H9 (cell line): ENCODE measurements at regions not wholly inside any gene's neighbourhood (a gene's known extent, or its start where the extent isn't known, plus 50 kb on each side); places are given as distances from the start of the nearest gene placed in this dataset.
A peak's percentile ranks its signal among the peaks of the same experiment; 100 is the strongest.

Source experiments
- DNase-seq: peaks from one replicate; pipeline ENCODE4 v3.0.0-alpha.2; 2017
- H2AFZ ChIP-seq: one replicate; pipeline ENCODE4 v1.6.1; 2013; ENCODE audit warnings: mild to moderate bottlenecking, low read length, control low read depth, moderate library complexity
- H2AK5ac ChIP-seq: 2 replicates; pipeline ENCODE4 v1.6.1; 2013; ENCODE audit warnings: low read length, control low read depth, mixed read lengths; ENCODE audit not compliant: insufficient read length
- H2BK120ac ChIP-seq: one replicate; pipeline ENCODE4 v1.6.1; 2013; ENCODE audit warnings: low read depth, mild to moderate bottlenecking, low read length, control low read depth, inconsistent platforms; ENCODE audit not compliant: poor library complexity, severe bottlenecking
- H2BK12ac ChIP-seq: 2 replicates; pipeline ENCODE4 v1.6.1; 2013; ENCODE audit warnings: low read length, control low read depth, mixed read lengths, low read depth; ENCODE audit not compliant: insufficient read length
- H2BK15ac ChIP-seq: 2 replicates; pipeline ENCODE4 v1.6.1; 2013; ENCODE audit warnings: low read depth, low read length, control low read depth
- H2BK20ac ChIP-seq: one replicate; pipeline ENCODE4 v1.6.1; 2013; ENCODE audit warnings: low read depth, mild to moderate bottlenecking, low read length, control low read depth, inconsistent platforms; ENCODE audit not compliant: poor library complexity, severe bottlenecking
- H2BK5ac ChIP-seq: 2 replicates; pipeline ENCODE4 v1.6.1; 2013; ENCODE audit warnings: low read length, control low read depth, mixed read lengths; ENCODE audit not compliant: insufficient read length
- H3K14ac ChIP-seq: 2 replicates; pipeline ENCODE4 v1.6.1; 2013; ENCODE audit warnings: low read length, control low read depth; ENCODE audit not compliant: insufficient read depth
- H3K18ac ChIP-seq: 2 replicates; pipeline ENCODE4 v1.6.1; 2013; ENCODE audit warnings: low read depth, mild to moderate bottlenecking, mixed read lengths, low read length, control low read depth; ENCODE audit not compliant: insufficient read length
- H3K23ac ChIP-seq: 2 replicates; pipeline ENCODE4 v1.6.1; 2013; ENCODE audit warnings: low read length, control low read depth, mixed read lengths, low read depth; ENCODE audit not compliant: insufficient read length
- H3K23me2 ChIP-seq: 2 replicates; pipeline ENCODE4 v1.6.1; 2013; ENCODE audit warnings: low read depth, mild to moderate bottlenecking, mixed read lengths, low read length, control low read depth; ENCODE audit not compliant: insufficient read length, poor library complexity, severe bottlenecking
- H3K27ac ChIP-seq: 2 replicates; pipeline ENCODE4 v1.5.1; 2013; ENCODE audit warnings: low read length, control low read depth, mixed read lengths, low read depth; ENCODE audit not compliant: insufficient read length
- H3K27me3 ChIP-seq: 2 replicates; pipeline ENCODE4 v1.6.1; 2013; ENCODE audit warnings: low read length, control low read depth, inconsistent platforms; ENCODE audit not compliant: insufficient read depth
- H3K4ac ChIP-seq: 2 replicates; pipeline ENCODE4 v1.6.1; 2013; ENCODE audit warnings: low read depth, mild to moderate bottlenecking, control low read depth, inconsistent platforms, low read length, moderate library complexity
- H3K4me1 ChIP-seq: 2 replicates; pipeline ENCODE4 v1.6.1; 2013; ENCODE audit warnings: low read length, control low read depth, inconsistent platforms; ENCODE audit not compliant: insufficient read depth
- H3K4me2 ChIP-seq: 2 replicates; pipeline ENCODE4 v1.6.1; 2013; ENCODE audit warnings: low read length, control low read depth, mixed read lengths; ENCODE audit not compliant: insufficient read length, insufficient read depth
- H3K56ac ChIP-seq: 2 replicates; pipeline ENCODE4 v1.6.1; 2013; ENCODE audit warnings: low read depth, mild to moderate bottlenecking, mixed read lengths, low read length, control low read depth; ENCODE audit not compliant: insufficient read length
- H3K79me1 ChIP-seq: 2 replicates; pipeline ENCODE4 v1.6.1; 2013; ENCODE audit warnings: low read depth, mild to moderate bottlenecking, moderate library complexity, low read length, control low read depth, inconsistent platforms; ENCODE audit not compliant: insufficient read depth, poor library complexity, severe bottlenecking
- H3K79me2 ChIP-seq: 2 replicates; pipeline ENCODE4 v1.6.1; 2013; ENCODE audit warnings: low read length, control low read depth, inconsistent platforms; ENCODE audit not compliant: insufficient read depth
- H3K9ac ChIP-seq: 2 replicates; pipeline ENCODE4 v1.6.1; 2013; ENCODE audit warnings: low read length, control low read depth, mixed read lengths; ENCODE audit not compliant: insufficient read length; ENCODE audit errors: extremely low read depth
- H3K9me3 ChIP-seq: one replicate; pipeline ENCODE4 v1.6.1; 2013; ENCODE audit warnings: low read depth, low read length, inconsistent platforms; ENCODE audit not compliant: control insufficient read depth
- H3T11ph ChIP-seq: one replicate; pipeline ENCODE4 v1.6.1; 2013; ENCODE audit warnings: mild to moderate bottlenecking, low read length, control low read depth, inconsistent platforms
- H4K20me1 ChIP-seq: one replicate; pipeline ENCODE4 v1.6.1; 2013; ENCODE audit not compliant: control insufficient read depth, insufficient read length, insufficient read depth
- H4K5ac ChIP-seq: 2 replicates; pipeline ENCODE4 v1.6.1; 2013; ENCODE audit warnings: low read depth, mild to moderate bottlenecking, mixed read lengths, low read length, control low read depth; ENCODE audit not compliant: insufficient read length
- H4K8ac ChIP-seq: replicated peaks from 2 replicates; pipeline ENCODE4 v1.6.1; 2013; ENCODE audit warnings: low read length, control low read depth, mixed read lengths, low read depth; ENCODE audit not compliant: insufficient read length
- H4K91ac ChIP-seq: 2 replicates; pipeline ENCODE4 v1.6.1; 2013; ENCODE audit warnings: low read depth, mild to moderate bottlenecking, moderate library complexity, mixed read lengths, low read length, control low read depth; ENCODE audit not compliant: insufficient read length
- H3K27ac Mint-ChIP-seq, 3 experiments: 2 replicates in 2 of 3; 3 replicates in 1 of 3; pipeline ENCODE4 v1.8.0; 2020 to 2021; ENCODE audit warnings: mixed read lengths in 3 of 3, mild to moderate bottlenecking in 1 of 3, moderate library complexity in 1 of 3
- H3K27me3 Mint-ChIP-seq: 2 replicates; pipeline ENCODE4 v1.8.0; 2021; ENCODE audit warnings: low read depth, mild to moderate bottlenecking, moderate library complexity, mixed read lengths
- H3K36me3 Mint-ChIP-seq, 3 experiments: 2 replicates in 2 of 3; 3 replicates in 1 of 3; pipeline ENCODE4 v1.8.0; 2020 to 2021; ENCODE audit warnings: low read depth in 3 of 3, mixed read lengths in 3 of 3; ENCODE audit not compliant: insufficient read depth in 1 of 3
- H3K4me1 Mint-ChIP-seq, 2 experiments: 2 replicates each; pipeline ENCODE4 v1.8.0; 2020; ENCODE audit warnings: mixed read lengths in 2 of 2
- H3K4me3 Mint-ChIP-seq, 2 experiments: 2 replicates in 1 of 2; 3 replicates in 1 of 2; pipeline ENCODE4 v1.8.0; 2020 to 2021; ENCODE audit warnings: mild to moderate bottlenecking in 2 of 2, mixed read lengths in 2 of 2, moderate library complexity in 1 of 2
- H3K9me3 Mint-ChIP-seq, 2 experiments: 2 replicates in 1 of 2; 3 replicates in 1 of 2; pipeline ENCODE4 v1.8.0; 2020; ENCODE audit warnings: mild to moderate bottlenecking in 2 of 2, mixed read lengths in 2 of 2, moderate library complexity in 1 of 2
- WGBS: extraction: QIAGEN DNeasy Blood & Tissue Kit; methylation state at CpG from one replicate; pipeline ENCODE4 v1.1.7; 2013; ENCODE audit warnings: missing lambda C conversion rate, low lambda C conversion rate, mixed read lengths; ENCODE audit not compliant: insufficient read length; ENCODE audit errors: extremely low coverage; 5-methylcytosine and 5-hydroxymethylcytosine counted together
- TF ChIP-seq, protein P1 (sequence below): fragments of 200-600 bp; sonication (generic); conservative IDR thresholded peaks from 3 replicates; pipeline ENCODE4 v1.8.0; 2021; ENCODE audit warnings: antibody characterized with exemption, mild to moderate bottlenecking

DNA sequence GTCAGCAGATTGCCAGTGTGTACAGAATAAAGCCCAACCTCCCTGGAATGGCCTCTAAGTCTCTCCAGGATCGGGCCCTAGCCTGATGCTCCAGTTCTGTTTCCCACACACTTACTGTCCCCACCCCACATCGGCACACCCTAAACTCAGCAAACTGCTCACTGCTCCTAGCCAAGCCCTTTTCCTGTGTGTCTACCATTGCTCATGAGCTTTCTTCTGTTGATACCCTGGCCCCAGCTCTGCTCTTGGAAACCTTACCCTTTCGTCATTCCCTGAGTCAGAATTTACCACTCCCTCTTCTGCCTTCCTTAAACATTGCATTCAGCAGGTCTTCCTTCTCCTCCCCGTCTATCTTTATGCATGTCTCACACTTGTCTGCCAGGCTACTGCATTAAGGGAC is 158.9 kb downstream of the TMX1 start:
- Mint-ChIP-seq H3K27me3 (no peaks in the 10 kb centered on the region), H3K27ac (no peak overlapping the region; a peak in 1 of 7 replicates), H3K36me3 (no peaks in the 10 kb centered on the region), H3K4me1 (peaks cover 16 to 20% of the 10 kb centered on the region in 2 experiments), H3K4me3 (no peak overlapping the region; a peak in 1 of 5 replicates), H3K9me3 (no peaks in the 10 kb centered on the region)
- H3K9ac ChIP-seq: no peak overlapping the region
- H3K56ac ChIP-seq: no peak overlapping the region
- no CpG with 5 or more reads among the region's 4 CpGs for WGBS
- H3K4me2 ChIP-seq: no peak overlapping the region
- no peaks in the 10 kb centered on the region for H3K79me2 ChIP-seq
- H3K79me1 ChIP-seq: no peaks in the 10 kb centered on the region
- H2BK5ac ChIP-seq: no peak overlapping the region
- H3K9me3 ChIP-seq: no peaks in the 10 kb centered on the region
- H4K5ac ChIP-seq: no peak overlapping the region
- H3K18ac ChIP-seq: no peak overlapping the region
- H2BK12ac ChIP-seq: no peak overlapping the region
- no peak overlapping the region for H2BK120ac ChIP-seq
- H4K8ac ChIP-seq: no peak overlapping the region
- no peaks in the 10 kb centered on the region for H3K27me3 ChIP-seq
- no peaks in the 10 kb centered on the region for H3K4me1 ChIP-seq
- no peaks in the 10 kb centered on the region for H3K23me2 ChIP-seq
- no peak overlapping the region for H3K4ac ChIP-seq
- H4K91ac ChIP-seq: no peak overlapping the region
- no peak overlapping the region for H3K14ac ChIP-seq
- H3K27ac ChIP-seq: no peak overlapping the region
- no peak for DNase-seq
- H2BK15ac ChIP-seq: no peak overlapping the region
- no peak overlapping the region for H3T11ph ChIP-seq
- peak overlapping the region; percentile 5 for H2AFZ ChIP-seq
- no peaks in the 10 kb centered on the region for H4K20me1 ChIP-seq
- no peak overlapping the region for H2AK5ac ChIP-seq
- TF ChIP-seq, protein P1, sequence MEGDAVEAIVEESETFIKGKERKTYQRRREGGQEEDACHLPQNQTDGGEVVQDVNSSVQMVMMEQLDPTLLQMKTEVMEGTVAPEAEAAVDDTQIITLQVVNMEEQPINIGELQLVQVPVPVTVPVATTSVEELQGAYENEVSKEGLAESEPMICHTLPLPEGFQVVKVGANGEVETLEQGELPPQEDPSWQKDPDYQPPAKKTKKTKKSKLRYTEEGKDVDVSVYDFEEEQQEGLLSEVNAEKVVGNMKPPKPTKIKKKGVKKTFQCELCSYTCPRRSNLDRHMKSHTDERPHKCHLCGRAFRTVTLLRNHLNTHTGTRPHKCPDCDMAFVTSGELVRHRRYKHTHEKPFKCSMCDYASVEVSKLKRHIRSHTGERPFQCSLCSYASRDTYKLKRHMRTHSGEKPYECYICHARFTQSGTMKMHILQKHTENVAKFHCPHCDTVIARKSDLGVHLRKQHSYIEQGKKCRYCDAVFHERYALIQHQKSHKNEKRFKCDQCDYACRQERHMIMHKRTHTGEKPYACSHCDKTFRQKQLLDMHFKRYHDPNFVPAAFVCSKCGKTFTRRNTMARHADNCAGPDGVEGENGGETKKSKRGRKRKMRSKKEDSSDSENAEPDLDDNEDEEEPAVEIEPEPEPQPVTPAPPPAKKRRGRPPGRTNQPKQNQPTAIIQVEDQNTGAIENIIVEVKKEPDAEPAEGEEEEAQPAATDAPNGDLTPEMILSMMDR: no peak
- no peak overlapping the region for H3K23ac ChIP-seq
- no peak overlapping the region for H2BK20ac ChIP-seq
